HEK293 (cell line): ENCODE measurements at regions not wholly inside any gene's neighbourhood (a gene's known extent, or its start where the extent isn't known, plus 50 kb on each side); places are given as distances from the start of the nearest gene placed in this dataset.

Experiments used
- CTCF ChIA-PET: fragments of 350-600 bp; formaldehyde crosslinking; extraction: SDS; loops from one replicate; lab custom pipeline; 2021; ENCODE audit warnings: antibody characterized with exemption; lab: Yijun Ruan, JAX
- POLR2A ChIA-PET: fragments of 300-600 bp; formaldehyde crosslinking; extraction: SDS; loops from one replicate; lab custom pipeline; 2020; ENCODE audit warnings: antibody characterized with exemption, inconsistent platforms; lab: Yijun Ruan, JAX
- H3K27ac ChIP-seq: fragments of 200-500 bp; sonication (Bioruptor generic); 2 replicates; pipeline ENCODE4 v1.5.1; 2014; ENCODE audit warnings: low read depth, low read length, control low read depth, inconsistent platforms; ENCODE audit errors: extremely low read depth
- H3K36me3 ChIP-seq, 2 experiments: fragments of 200-500 bp in 1 of 2; sonication (Bioruptor generic) in 1 of 2; 1 replicate in 1 of 2; 2 replicates in 1 of 2; pipeline ENCODE4 v1.5.1; 2014 to 2017; ENCODE audit warnings: inconsistent platforms in 2 of 2, low read length in 2 of 2; ENCODE audit not compliant: control insufficient read depth in 2 of 2, insufficient read depth in 1 of 2
- H3K4me1 ChIP-seq: fragments of 200-500 bp; sonication (Bioruptor generic); 2 replicates; pipeline ENCODE4 v1.5.1; 2014; ENCODE audit warnings: mild to moderate bottlenecking, low read length, inconsistent platforms; ENCODE audit not compliant: control insufficient read depth, insufficient read depth
- H3K4me3 ChIP-seq: 2 replicates; pipeline ENCODE4 v1.5.1; 2011; ENCODE audit warnings: low read depth, mild to moderate bottlenecking, control low read depth, low read length, moderate library complexity
- H3K9me3 ChIP-seq: fragments of 200-500 bp; sonication (Bioruptor generic); 2 replicates; pipeline ENCODE4 v1.5.1; 2014; ENCODE audit warnings: low read depth, low read length, inconsistent platforms; ENCODE audit not compliant: control insufficient read depth, insufficient read depth
- IKZF3 ChIP-seq: fragments of 450-650 bp; IDR thresholded peaks from 2 replicates; pipeline ENCODE4 v1.5.0; 2018; ENCODE audit warnings: missing biosample characterization, mild to moderate bottlenecking, missing genetic modification characterization, moderate library complexity
- KLF1 ChIP-seq: fragments of 450-650 bp; formaldehyde crosslinking; IDR thresholded peaks from 2 replicates; pipeline ENCODE4 v1.5.1; 2016; ENCODE audit warnings: missing biosample characterization, missing genetic modification characterization
- ZBTB7A ChIP-seq: fragments of 450-650 bp; formaldehyde crosslinking; IDR thresholded peaks from 2 replicates; pipeline ENCODE4 v1.5.1; 2016; ENCODE audit warnings: low read depth, missing biosample characterization, missing genetic modification characterization
- ZNF10 ChIP-seq: fragments of 450-650 bp; formaldehyde crosslinking; IDR thresholded peaks from 2 replicates; pipeline ENCODE4 v1.5.1; 2017; ENCODE audit warnings: missing biosample characterization, missing genetic modification characterization
- ZNF112 ChIP-seq: fragments of 450-650 bp; formaldehyde crosslinking; IDR thresholded peaks from 2 replicates; pipeline ENCODE4 v1.5.0; 2017; ENCODE audit warnings: missing biosample characterization, missing genetic modification characterization
- ZNF175 ChIP-seq: fragments of 450-650 bp; formaldehyde crosslinking; IDR thresholded peaks from 2 replicates; pipeline ENCODE4 v1.5.1; 2016; ENCODE audit warnings: missing biosample characterization, missing genetic modification characterization
- ZNF302 ChIP-seq: fragments of 450-650 bp; formaldehyde crosslinking; IDR thresholded peaks from 2 replicates; pipeline ENCODE4 v1.5.1; 2016; ENCODE audit warnings: missing biosample characterization, missing genetic modification characterization, low read depth
- ZNF391 ChIP-seq: fragments of 450-650 bp; formaldehyde crosslinking; IDR thresholded peaks from 2 replicates; pipeline ENCODE4 v1.5.1; 2016; ENCODE audit warnings: low read depth, missing biosample characterization, missing genetic modification characterization, borderline replicate concordance
- ZNF501 ChIP-seq: fragments of 450-650 bp; formaldehyde crosslinking; IDR thresholded peaks from 2 replicates; pipeline ENCODE4 v1.5.1; 2016; ENCODE audit warnings: missing biosample characterization, missing genetic modification characterization
- ZNF585B ChIP-seq: fragments of 450-650 bp; formaldehyde crosslinking; IDR thresholded peaks from 2 replicates; pipeline ENCODE4 v1.5.1; 2016; ENCODE audit warnings: missing biosample characterization, missing genetic modification characterization
- TF ChIP-seq, protein P1 (sequence below): fragments of 450-650 bp; formaldehyde crosslinking; IDR thresholded peaks from 2 replicates; pipeline ENCODE4 v1.5.1; 2016; ENCODE audit warnings: missing biosample characterization, missing genetic modification characterization
- TF ChIP-seq, protein P2 (sequence below): fragments of 450-650 bp; IDR thresholded peaks from 2 replicates; pipeline ENCODE4 v1.5.1; 2018; ENCODE audit warnings: missing biosample characterization, mild to moderate bottlenecking, missing genetic modification characterization
- TF ChIP-seq, protein P3 (sequence below): fragments of 450-650 bp; formaldehyde crosslinking; conservative IDR thresholded peaks from 2 replicates; pipeline ENCODE4 v1.5.1; 2016; ENCODE audit warnings: low read depth, missing biosample characterization, missing genetic modification characterization
- TF ChIP-seq, protein P4 (sequence below): fragments of 450-650 bp; formaldehyde crosslinking; IDR thresholded peaks from 2 replicates; pipeline ENCODE4 v1.5.1; 2016; ENCODE audit warnings: missing biosample characterization, missing genetic modification characterization, borderline replicate concordance
- TF ChIP-seq, protein P5 (sequence below): sonication (generic); formaldehyde crosslinking; IDR thresholded peaks from 2 replicates; pipeline ENCODE4 v1.8.1; 2022; ENCODE audit warnings: mild to moderate bottlenecking, moderate library complexity, missing genetic modification reagents

DNA sequence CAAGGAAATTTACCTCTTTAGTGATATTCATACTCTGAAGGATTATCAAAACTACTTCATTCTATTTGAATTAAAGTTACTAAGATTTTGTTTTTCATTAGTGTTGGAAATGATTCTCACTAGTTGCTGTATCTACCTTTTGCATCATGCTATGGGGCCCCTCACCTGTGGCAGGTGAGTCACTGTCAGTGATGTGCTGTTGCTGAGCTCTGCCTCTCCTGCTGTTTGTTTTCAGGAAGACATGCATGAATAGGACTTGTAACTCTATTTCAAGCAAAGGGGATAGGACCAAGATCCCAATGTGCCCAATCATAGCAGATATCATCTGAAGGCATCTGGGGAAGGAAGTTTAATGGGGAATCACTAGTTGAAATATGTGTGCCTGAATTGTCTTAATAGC lies 57.4 kb upstream of the AGR3 start:
- TF ChIP-seq IKZF3 (tag by site-specific recombination) (no peak), ZNF501 (tag by site-specific recombination) (no peak), KLF1 (tag by site-specific recombination) (no peak), ZNF585B (tag by site-specific recombination) (no peak), ZNF175 (tag by site-specific recombination) (no peak)
- TF ChIP-seq, protein P1, sequence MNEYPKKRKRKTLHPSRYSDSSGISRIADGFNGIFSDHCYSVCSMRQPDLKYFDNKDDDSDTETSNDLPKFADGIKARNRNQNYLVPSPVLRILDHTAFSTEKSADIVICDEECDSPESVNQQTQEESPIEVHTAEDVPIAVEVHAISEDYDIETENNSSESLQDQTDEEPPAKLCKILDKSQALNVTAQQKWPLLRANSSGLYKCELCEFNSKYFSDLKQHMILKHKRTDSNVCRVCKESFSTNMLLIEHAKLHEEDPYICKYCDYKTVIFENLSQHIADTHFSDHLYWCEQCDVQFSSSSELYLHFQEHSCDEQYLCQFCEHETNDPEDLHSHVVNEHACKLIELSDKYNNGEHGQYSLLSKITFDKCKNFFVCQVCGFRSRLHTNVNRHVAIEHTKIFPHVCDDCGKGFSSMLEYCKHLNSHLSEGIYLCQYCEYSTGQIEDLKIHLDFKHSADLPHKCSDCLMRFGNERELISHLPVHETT = no peak
- Histone ChIP-seq H3K36me3 (no peaks in the 10 kb centered on the region), H3K4me1 (no peaks in the 10 kb centered on the region), H3K4me3 (no peak overlapping the region), H3K9me3 (no peaks in the 10 kb centered on the region), H3K27ac (no peak overlapping the region)
- ChIA-PET POLR2A (no interaction called here), CTCF (interaction anchor here (0.7 kb wide), 1 partner anchor 23 kb away, joined by 3 read pairs; no protein-coding TSS in a partner anchor)

DNA sequence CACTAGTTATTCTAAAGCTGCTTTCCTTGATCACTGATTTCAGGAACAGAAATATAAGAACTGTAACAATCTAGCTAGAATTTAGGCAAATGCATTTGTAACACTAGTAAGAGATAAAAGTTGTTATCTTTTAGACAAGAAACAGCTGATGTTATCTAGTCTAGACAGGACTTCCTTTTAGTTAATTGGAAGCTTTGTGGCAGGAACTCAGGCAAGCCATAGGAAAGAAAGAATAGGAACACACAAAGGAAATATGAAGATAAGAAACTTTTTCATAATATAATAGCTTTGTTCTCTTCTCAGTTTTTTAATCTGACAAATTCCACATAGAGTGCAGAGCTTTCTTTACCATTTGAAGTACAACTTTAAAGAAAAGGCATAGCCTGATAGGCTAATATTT lies 59.0 kb upstream of the AGR3 start:
- Histone ChIP-seq H3K4me3 (no peak overlapping the region), H3K36me3 (no peaks in the 10 kb centered on the region), H3K9me3 (no peaks in the 10 kb centered on the region), H3K27ac (no peak overlapping the region), H3K4me1 (no peaks in the 10 kb centered on the region)
- TF ChIP-seq, protein P2, sequence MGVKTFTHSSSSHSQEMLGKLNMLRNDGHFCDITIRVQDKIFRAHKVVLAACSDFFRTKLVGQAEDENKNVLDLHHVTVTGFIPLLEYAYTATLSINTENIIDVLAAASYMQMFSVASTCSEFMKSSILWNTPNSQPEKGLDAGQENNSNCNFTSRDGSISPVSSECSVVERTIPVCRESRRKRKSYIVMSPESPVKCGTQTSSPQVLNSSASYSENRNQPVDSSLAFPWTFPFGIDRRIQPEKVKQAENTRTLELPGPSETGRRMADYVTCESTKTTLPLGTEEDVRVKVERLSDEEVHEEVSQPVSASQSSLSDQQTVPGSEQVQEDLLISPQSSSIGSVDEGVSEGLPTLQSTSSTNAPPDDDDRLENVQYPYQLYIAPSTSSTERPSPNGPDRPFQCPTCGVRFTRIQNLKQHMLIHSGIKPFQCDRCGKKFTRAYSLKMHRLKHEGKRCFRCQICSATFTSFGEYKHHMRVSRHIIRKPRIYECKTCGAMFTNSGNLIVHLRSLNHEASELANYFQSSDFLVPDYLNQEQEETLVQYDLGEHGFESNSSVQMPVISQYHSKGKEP (tag by site-specific recombination) = no peak
- TF ChIP-seq ZBTB7A (tag by site-specific recombination) = no peak
- no peak for TF ChIP-seq ZNF112 (tag by site-specific recombination)
- TF ChIP-seq ZNF302 (tag by site-specific recombination) = no peak
- TF ChIP-seq, protein P3, sequence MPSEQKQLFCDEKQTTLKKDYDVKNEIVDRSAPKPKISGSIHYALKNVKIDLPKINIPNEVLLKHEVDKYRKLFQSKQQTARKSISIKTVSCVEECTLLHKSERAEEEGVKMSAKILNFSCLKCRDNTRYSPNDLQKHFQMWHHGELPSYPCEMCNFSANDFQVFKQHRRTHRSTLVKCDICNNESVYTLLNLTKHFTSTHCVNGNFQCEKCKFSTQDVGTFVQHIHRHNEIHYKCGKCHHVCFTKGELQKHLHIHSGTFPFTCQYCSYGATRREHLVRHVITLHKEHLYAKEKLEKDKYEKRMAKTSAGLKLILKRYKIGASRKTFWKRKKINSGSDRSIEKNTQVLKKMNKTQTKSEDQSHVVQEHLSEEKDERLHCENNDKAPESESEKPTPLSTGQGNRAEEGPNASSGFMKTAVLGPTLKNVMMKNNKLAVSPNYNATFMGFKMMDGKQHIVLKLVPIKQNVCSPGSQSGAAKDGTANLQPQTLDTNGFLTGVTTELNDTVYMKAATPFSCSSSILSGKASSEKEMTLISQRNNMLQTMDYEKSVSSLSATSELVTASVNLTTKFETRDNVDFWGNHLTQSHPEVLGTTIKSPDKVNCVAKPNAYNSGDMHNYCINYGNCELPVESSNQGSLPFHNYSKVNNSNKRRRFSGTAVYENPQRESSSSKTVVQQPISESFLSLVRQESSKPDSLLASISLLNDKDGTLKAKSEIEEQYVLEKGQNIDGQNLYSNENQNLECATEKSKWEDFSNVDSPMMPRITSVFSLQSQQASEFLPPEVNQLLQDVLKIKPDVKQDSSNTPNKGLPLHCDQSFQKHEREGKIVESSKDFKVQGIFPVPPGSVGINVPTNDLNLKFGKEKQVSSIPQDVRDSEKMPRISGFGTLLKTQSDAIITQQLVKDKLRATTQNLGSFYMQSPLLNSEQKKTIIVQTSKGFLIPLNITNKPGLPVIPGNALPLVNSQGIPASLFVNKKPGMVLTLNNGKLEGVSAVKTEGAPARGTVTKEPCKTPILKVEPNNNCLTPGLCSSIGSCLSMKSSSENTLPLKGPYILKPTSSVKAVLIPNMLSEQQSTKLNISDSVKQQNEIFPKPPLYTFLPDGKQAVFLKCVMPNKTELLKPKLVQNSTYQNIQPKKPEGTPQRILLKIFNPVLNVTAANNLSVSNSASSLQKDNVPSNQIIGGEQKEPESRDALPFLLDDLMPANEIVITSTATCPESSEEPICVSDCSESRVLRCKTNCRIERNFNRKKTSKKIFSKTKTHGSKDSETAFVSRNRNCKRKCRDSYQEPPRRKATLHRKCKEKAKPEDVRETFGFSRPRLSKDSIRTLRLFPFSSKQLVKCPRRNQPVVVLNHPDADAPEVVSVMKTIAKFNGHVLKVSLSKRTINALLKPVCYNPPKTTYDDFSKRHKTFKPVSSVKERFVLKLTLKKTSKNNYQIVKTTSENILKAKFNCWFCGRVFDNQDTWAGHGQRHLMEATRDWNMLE (tag by site-specific recombination) = no peak
- no peak for TF ChIP-seq ZNF391 (tag by site-specific recombination)
- TF ChIP-seq, protein P4, sequence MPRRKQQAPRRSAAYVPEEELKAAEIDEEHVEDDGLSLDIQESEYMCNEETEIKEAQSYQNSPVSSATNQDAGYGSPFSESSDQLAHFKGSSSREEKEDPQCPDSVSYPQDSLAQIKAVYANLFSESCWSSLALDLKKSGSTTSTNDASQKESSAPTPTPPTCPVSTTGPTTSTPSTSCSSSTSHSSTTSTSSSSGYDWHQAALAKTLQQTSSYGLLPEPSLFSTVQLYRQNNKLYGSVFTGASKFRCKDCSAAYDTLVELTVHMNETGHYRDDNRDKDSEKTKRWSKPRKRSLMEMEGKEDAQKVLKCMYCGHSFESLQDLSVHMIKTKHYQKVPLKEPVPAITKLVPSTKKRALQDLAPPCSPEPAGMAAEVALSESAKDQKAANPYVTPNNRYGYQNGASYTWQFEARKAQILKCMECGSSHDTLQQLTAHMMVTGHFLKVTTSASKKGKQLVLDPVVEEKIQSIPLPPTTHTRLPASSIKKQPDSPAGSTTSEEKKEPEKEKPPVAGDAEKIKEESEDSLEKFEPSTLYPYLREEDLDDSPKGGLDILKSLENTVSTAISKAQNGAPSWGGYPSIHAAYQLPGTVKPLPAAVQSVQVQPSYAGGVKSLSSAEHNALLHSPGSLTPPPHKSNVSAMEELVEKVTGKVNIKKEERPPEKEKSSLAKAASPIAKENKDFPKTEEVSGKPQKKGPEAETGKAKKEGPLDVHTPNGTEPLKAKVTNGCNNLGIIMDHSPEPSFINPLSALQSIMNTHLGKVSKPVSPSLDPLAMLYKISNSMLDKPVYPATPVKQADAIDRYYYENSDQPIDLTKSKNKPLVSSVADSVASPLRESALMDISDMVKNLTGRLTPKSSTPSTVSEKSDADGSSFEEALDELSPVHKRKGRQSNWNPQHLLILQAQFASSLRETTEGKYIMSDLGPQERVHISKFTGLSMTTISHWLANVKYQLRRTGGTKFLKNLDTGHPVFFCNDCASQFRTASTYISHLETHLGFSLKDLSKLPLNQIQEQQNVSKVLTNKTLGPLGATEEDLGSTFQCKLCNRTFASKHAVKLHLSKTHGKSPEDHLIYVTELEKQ (tag by site-specific recombination) = no peak
- no peak for TF ChIP-seq ZNF10 (tag by site-specific recombination)
- TF ChIP-seq, protein P5, sequence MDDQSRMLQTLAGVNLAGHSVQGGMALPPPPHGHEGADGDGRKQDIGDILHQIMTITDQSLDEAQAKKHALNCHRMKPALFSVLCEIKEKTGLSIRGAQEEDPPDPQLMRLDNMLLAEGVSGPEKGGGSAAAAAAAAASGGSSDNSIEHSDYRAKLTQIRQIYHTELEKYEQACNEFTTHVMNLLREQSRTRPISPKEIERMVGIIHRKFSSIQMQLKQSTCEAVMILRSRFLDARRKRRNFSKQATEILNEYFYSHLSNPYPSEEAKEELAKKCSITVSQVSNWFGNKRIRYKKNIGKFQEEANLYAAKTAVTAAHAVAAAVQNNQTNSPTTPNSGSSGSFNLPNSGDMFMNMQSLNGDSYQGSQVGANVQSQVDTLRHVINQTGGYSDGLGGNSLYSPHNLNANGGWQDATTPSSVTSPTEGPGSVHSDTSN (CRISPR knock-in tag) = no peak
- CTCF ChIA-PET = interaction anchor here (0.5 to 0.8 kb wide), 4 partner anchors 14 to 1126 kb away, joined by 3 to 4 read pairs (median 3); no protein-coding TSS in a partner anchor
- POLR2A ChIA-PET = no interaction called here
